ENCODE measurements at regions not wholly inside any gene's neighbourhood (a gene's known extent, or its start where the extent isn't known, plus 50 kb on each side); places are given as distances from the start of the nearest gene placed in this dataset.
"Not testable (repeated sequence)": the region's sequence is repeated elsewhere in the genome, so short reads cannot be mapped to it uniquely, and the experiment has no call there.

- Histone ChIP-seq H2AFZ (ENCODE audit: low read length) (no peak overlapping the region), H3K4me3 (ENCODE audit: insufficient read depth, low read length) (no peak overlapping the region), H3K36me3 (ENCODE audit: insufficient read depth, low read length) (no peaks in the 10 kb centered on the region), H3K27ac (ENCODE audit: low read depth, low read length) (no peak overlapping the region), H3K9me3 (ENCODE audit: low read depth, low read length) (no peaks in the 10 kb centered on the region), H3K4me2 (ENCODE audit: insufficient read depth, low read length) (no peak overlapping the region), H4K20me1 (ENCODE audit: insufficient read depth, low read length) (no peaks in the 10 kb centered on the region), H3K4me1 (ENCODE audit: insufficient read depth, low read length) (peaks cover 12% of the 10 kb centered on the region), H3K27me3 (ENCODE audit: insufficient read depth, low read length) (no peaks in the 10 kb centered on the region), H3K79me2 (ENCODE audit: insufficient read depth, low read length) (no peaks in the 10 kb centered on the region)
- DNase-seq (ENCODE audit: insufficient read length, low spot score, missing footprints): no peak
- no peak for TF ChIP-seq CTCF (IDR thresholded peaks at IDR 0.05; ENCODE audit: extremely low read depth, low read depth, low read length)
Observed at GRCh38 chr17:6928193-6928592, 67.7 kb upstream of the ALOX12 start.

GRCh38 chr17:6930749-6931148, 65.1 kb upstream of the ALOX12 start:
- no peaks in the 10 kb centered on the region for H3K36me3 ChIP-seq (ENCODE audit: insufficient read depth, low read length)
- no peaks in the 10 kb centered on the region for H3K79me2 ChIP-seq (ENCODE audit: insufficient read depth, low read length)
- H2AFZ ChIP-seq (ENCODE audit: low read length): no peak overlapping the region
- no peak for TF ChIP-seq CTCF (IDR thresholded peaks at IDR 0.05; ENCODE audit: extremely low read depth, low read depth, low read length)
- no peaks in the 10 kb centered on the region for H3K9me3 ChIP-seq (ENCODE audit: low read depth, low read length)
- H3K4me2 ChIP-seq (ENCODE audit: insufficient read depth, low read length): no peak overlapping the region
- no peaks in the 10 kb centered on the region for H4K20me1 ChIP-seq (ENCODE audit: insufficient read depth, low read length)
- peaks cover 12% of the 10 kb centered on the region for H3K4me1 ChIP-seq (ENCODE audit: insufficient read depth, low read length)
- no peaks in the 10 kb centered on the region for H3K27me3 ChIP-seq (ENCODE audit: insufficient read depth, low read length)
- no peak overlapping the region for H3K4me3 ChIP-seq (ENCODE audit: insufficient read depth, low read length)
- H3K27ac ChIP-seq (ENCODE audit: low read depth, low read length): no peak overlapping the region
- DNase-seq (ENCODE audit: insufficient read length, low spot score, missing footprints): no peak

- not testable (repeated sequence) for H3K4me1 ChIP-seq (ENCODE audit: insufficient read depth, low read length); DNase-seq (ENCODE audit: insufficient read length, low spot score, missing footprints); H3K36me3 ChIP-seq (ENCODE audit: insufficient read depth, low read length); H3K4me2 ChIP-seq (ENCODE audit: insufficient read depth, low read length); H4K20me1 ChIP-seq (ENCODE audit: insufficient read depth, low read length); H3K27me3 ChIP-seq (ENCODE audit: insufficient read depth, low read length); H3K27ac ChIP-seq (ENCODE audit: low read depth, low read length); H3K9me3 ChIP-seq (ENCODE audit: low read depth, low read length); H3K79me2 ChIP-seq (ENCODE audit: insufficient read depth, low read length); H3K4me3 ChIP-seq (ENCODE audit: insufficient read depth, low read length); H2AFZ ChIP-seq (ENCODE audit: low read length)
Observed at GRCh38 chr17:6934544-6934943, 61.3 kb upstream of the ALOX12 start.

- no peak for TF ChIP-seq CTCF (IDR thresholded peaks at IDR 0.05; ENCODE audit: extremely low read depth, low read depth, low read length)
- Histone ChIP-seq H3K27ac (ENCODE audit: low read depth, low read length) (peak overlapping the region; percentile 80), H3K36me3 (ENCODE audit: insufficient read depth, low read length) (no peaks in the 10 kb centered on the region), H3K4me3 (ENCODE audit: insufficient read depth, low read length) (peak overlapping the region; percentile 70), H3K79me2 (ENCODE audit: insufficient read depth, low read length) (no peaks in the 10 kb centered on the region), H3K4me1 (ENCODE audit: insufficient read depth, low read length) (peaks cover 4% of the 10 kb centered on the region), H3K27me3 (ENCODE audit: insufficient read depth, low read length) (no peaks in the 10 kb centered on the region), H4K20me1 (ENCODE audit: insufficient read depth, low read length) (no peaks in the 10 kb centered on the region), H2AFZ (ENCODE audit: low read length) (peak overlapping the region; percentile 85), H3K9me3 (ENCODE audit: low read depth, low read length) (no peaks in the 10 kb centered on the region), H3K4me2 (ENCODE audit: insufficient read depth, low read length) (peak overlapping the region; percentile 79)
- no peak for DNase-seq (ENCODE audit: insufficient read length, low spot score, missing footprints)
Observed at GRCh38 chr17:6936370-6937028, 59.4 kb upstream of the ALOX12 start.
